ENCODE measurements at regions not wholly inside any gene's neighbourhood (a gene's known extent, or its start where the extent isn't known, plus 50 kb on each side); places are given as distances from the start of the nearest gene placed in this dataset.
"Not testable (repeated sequence)": the region's sequence is repeated elsewhere in the genome, so short reads cannot be mapped to it uniquely, and the experiment has no call there.

GRCh38 chr3:20999661-21000060 is 751.3 kb downstream of the ZNF385D start:
- DNase-seq (ENCODE audit: extremely low read depth, insufficient read length) = no peak
- Histone ChIP-seq H3K4me3 (replicated peaks; ENCODE audit: low read depth, low read length) (no peak overlapping the region), H3K27me3 (replicated peaks; ENCODE audit: control insufficient read depth, insufficient read depth, low read length) (no peaks in the 10 kb centered on the region), H3K36me3 (ENCODE audit: control insufficient read depth, insufficient read depth, low read length) (no peaks in the 10 kb centered on the region)
- TF ChIP-seq, protein P1, sequence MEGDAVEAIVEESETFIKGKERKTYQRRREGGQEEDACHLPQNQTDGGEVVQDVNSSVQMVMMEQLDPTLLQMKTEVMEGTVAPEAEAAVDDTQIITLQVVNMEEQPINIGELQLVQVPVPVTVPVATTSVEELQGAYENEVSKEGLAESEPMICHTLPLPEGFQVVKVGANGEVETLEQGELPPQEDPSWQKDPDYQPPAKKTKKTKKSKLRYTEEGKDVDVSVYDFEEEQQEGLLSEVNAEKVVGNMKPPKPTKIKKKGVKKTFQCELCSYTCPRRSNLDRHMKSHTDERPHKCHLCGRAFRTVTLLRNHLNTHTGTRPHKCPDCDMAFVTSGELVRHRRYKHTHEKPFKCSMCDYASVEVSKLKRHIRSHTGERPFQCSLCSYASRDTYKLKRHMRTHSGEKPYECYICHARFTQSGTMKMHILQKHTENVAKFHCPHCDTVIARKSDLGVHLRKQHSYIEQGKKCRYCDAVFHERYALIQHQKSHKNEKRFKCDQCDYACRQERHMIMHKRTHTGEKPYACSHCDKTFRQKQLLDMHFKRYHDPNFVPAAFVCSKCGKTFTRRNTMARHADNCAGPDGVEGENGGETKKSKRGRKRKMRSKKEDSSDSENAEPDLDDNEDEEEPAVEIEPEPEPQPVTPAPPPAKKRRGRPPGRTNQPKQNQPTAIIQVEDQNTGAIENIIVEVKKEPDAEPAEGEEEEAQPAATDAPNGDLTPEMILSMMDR (IDR thresholded peaks at IDR 0.05; ENCODE audit: insufficient read depth, low read length, poor library complexity, severe bottlenecking) = no peak

GRCh38 chr3:20997183-20997582 is 753.8 kb downstream of the ZNF385D start:
- TF ChIP-seq, protein P1 (IDR thresholded peaks at IDR 0.05; ENCODE audit: insufficient read depth, low read length, poor library complexity, severe bottlenecking) = no peak
- no peak overlapping the region for H3K4me3 ChIP-seq (replicated peaks; ENCODE audit: low read depth, low read length)
- H3K36me3 ChIP-seq (ENCODE audit: control insufficient read depth, insufficient read depth, low read length) = no peaks in the 10 kb centered on the region
- no peak for DNase-seq (ENCODE audit: extremely low read depth, insufficient read length)
- H3K27me3 ChIP-seq (replicated peaks; ENCODE audit: control insufficient read depth, insufficient read depth, low read length) = no peaks in the 10 kb centered on the region

GRCh38 chr3:20990896-20991295 is 760.1 kb downstream of the ZNF385D start:
- Histone ChIP-seq H3K4me3 (replicated peaks; ENCODE audit: low read depth, low read length) (no peak overlapping the region), H3K36me3 (ENCODE audit: control insufficient read depth, insufficient read depth, low read length) (no peaks in the 10 kb centered on the region), H3K27me3 (replicated peaks; ENCODE audit: control insufficient read depth, insufficient read depth, low read length) (no peaks in the 10 kb centered on the region)
- DNase-seq (ENCODE audit: extremely low read depth, insufficient read length) = no peak
- TF ChIP-seq, protein P1 (IDR thresholded peaks at IDR 0.05; ENCODE audit: insufficient read depth, low read length, poor library complexity, severe bottlenecking) = no peak

GRCh38 chr3:20989653-20990052 is 761.4 kb downstream of the ZNF385D start:
- not testable (repeated sequence) for DNase-seq (ENCODE audit: extremely low read depth, insufficient read length); H3K36me3 ChIP-seq (ENCODE audit: control insufficient read depth, insufficient read depth, low read length); H3K4me3 ChIP-seq (replicated peaks; ENCODE audit: low read depth, low read length); H3K27me3 ChIP-seq (replicated peaks; ENCODE audit: control insufficient read depth, insufficient read depth, low read length)

DNA sequence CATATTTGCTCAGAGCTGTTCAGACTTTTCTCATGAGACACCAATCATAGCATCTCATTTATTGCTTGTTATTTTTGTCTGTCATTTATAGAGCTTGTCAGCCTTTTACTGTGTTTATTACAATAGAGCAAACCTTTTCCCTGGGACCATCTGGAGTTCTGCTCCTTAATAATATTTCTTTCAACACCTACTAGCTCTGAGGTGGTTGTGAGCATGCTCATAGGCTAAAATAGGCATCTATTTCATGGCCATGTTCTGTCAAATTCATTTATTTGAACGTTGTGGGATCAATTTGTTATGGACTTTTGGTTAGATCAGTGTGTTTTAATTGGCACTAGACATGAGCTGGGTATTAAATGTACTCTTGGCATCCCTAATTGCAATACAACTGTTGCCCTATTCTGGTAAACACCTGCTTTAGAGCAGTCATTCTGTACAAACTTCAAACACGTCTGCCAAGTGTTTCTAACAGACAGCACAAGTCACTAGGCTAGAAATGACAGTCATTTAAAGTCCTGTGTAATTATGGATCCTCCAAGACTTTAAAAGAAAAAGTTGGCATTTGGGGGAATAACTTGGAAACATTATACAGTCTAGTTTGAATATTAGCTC is 766.3 kb downstream of the ZNF385D start:
- no peak for DNase-seq (ENCODE audit: extremely low read depth, insufficient read length)
- Histone ChIP-seq H3K36me3 (ENCODE audit: control insufficient read depth, insufficient read depth, low read length) (no peaks in the 10 kb centered on the region), H3K4me3 (replicated peaks; ENCODE audit: low read depth, low read length) (no peak overlapping the region), H3K27me3 (replicated peaks; ENCODE audit: control insufficient read depth, insufficient read depth, low read length) (no peaks in the 10 kb centered on the region)
- TF ChIP-seq, protein P1 (IDR thresholded peaks at IDR 0.05; ENCODE audit: insufficient read depth, low read length, poor library complexity, severe bottlenecking) = no peak

DNA sequence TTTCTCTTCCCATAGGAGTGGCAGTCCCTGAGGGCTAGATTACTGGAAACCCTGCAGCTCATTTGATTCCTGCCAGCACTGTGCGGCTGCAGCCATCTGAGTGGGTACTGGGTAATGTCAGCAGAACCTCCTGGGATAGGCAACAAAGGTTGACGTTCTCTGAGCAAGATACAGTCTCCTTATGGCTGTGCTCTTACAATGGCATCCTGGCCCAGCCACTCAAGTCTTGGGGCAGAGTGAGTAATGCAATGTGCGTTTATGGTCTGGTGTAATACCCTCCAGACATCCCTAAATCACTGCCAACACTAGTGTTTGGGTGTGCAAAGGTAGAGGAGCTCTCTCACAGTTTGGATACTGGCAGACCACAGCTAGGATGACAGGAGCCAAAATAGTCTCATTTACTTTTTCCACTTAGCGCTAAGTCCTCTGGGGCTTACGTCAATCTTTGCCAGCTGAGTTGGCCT is 775.8 kb downstream of the ZNF385D start:
- H3K4me3 ChIP-seq (replicated peaks; ENCODE audit: low read depth, low read length) = no peak overlapping the region
- no peaks in the 10 kb centered on the region for H3K36me3 ChIP-seq (ENCODE audit: control insufficient read depth, insufficient read depth, low read length)
- no peak for DNase-seq (ENCODE audit: extremely low read depth, insufficient read length)
- no peaks in the 10 kb centered on the region for H3K27me3 ChIP-seq (replicated peaks; ENCODE audit: control insufficient read depth, insufficient read depth, low read length)
- TF ChIP-seq, protein P1 (IDR thresholded peaks at IDR 0.05; ENCODE audit: insufficient read depth, low read length, poor library complexity, severe bottlenecking) = no peak

All from GM06990 (cell line).